ENCODE measurements at regions not wholly inside any gene's neighbourhood (a gene's known extent, or its start where the extent isn't known, plus 50 kb on each side); places are given as distances from the start of the nearest gene placed in this dataset.

- DNase-seq (ENCODE audit: low read depth) = no peak
These were observed 406.9 kb upstream of the CDH4 start for GRCh38 chr20:60845146-60845545.

- no peak for DNase-seq (ENCODE audit: low read depth)
These were observed 400.0 kb upstream of the CDH4 start for GRCh38 chr20:60851826-60852704.

- peak; percentile 56 for DNase-seq (ENCODE audit: low read depth)
These were observed 394.4 kb upstream of the CDH4 start for GRCh38 chr20:60857708-60858107.

GRCh38 chr20:60862601-60863000 is 389.5 kb upstream of the CDH4 start:
- no peak for DNase-seq (ENCODE audit: low read depth)

- DNase-seq (ENCODE audit: low read depth) = no peak
These were observed 388.5 kb upstream of the CDH4 start for GRCh38 chr20:60863548-60863947.

- no peak for DNase-seq (ENCODE audit: low read depth)
These were observed 384.5 kb upstream of the CDH4 start for GRCh38 chr20:60867589-60867988.

GRCh38 chr20:60868316-60868891 is 383.7 kb upstream of the CDH4 start:
- DNase-seq (ENCODE audit: low read depth) = no peak

GRCh38 chr20:60869087-60869486 is 383.0 kb upstream of the CDH4 start:
- no peak for DNase-seq (ENCODE audit: low read depth)

- DNase-seq (ENCODE audit: low read depth) = no peak
These were observed 382.4 kb upstream of the CDH4 start for GRCh38 chr20:60869625-60870024.

GRCh38 chr20:60870040-60870439 is 382.0 kb upstream of the CDH4 start:
- DNase-seq (ENCODE audit: low read depth) = no peak

GRCh38 chr20:60872224-60872623 is 379.8 kb upstream of the CDH4 start:
- DNase-seq (ENCODE audit: low read depth) = no peak

- DNase-seq (ENCODE audit: low read depth) = no peak
These were observed 374.8 kb upstream of the CDH4 start for GRCh38 chr20:60877071-60877857.

- DNase-seq (ENCODE audit: low read depth) = no peak
These were observed 369.2 kb upstream of the CDH4 start for GRCh38 chr20:60882836-60883235.

GRCh38 chr20:60883496-60883895 is 368.6 kb upstream of the CDH4 start:
- no peak for DNase-seq (ENCODE audit: low read depth)

- no peak for DNase-seq (ENCODE audit: low read depth)
These were observed 367.8 kb upstream of the CDH4 start for GRCh38 chr20:60884277-60884676.

- DNase-seq (ENCODE audit: low read depth) = no peak
These were observed 363.3 kb upstream of the CDH4 start for GRCh38 chr20:60888771-60889170.

GRCh38 chr20:60892095-60892813 is 359.8 kb upstream of the CDH4 start:
- no peak for DNase-seq (ENCODE audit: low read depth)

- no peak for DNase-seq (ENCODE audit: low read depth)
These were observed 358.0 kb upstream of the CDH4 start for GRCh38 chr20:60894091-60894490.

GRCh38 chr20:60895363-60896079 is 356.5 kb upstream of the CDH4 start:
- no peak for DNase-seq (ENCODE audit: low read depth)

GRCh38 chr20:60897976-60898375 is 354.1 kb upstream of the CDH4 start:
- DNase-seq (ENCODE audit: low read depth) = no peak

GRCh38 chr20:60899320-60899719 is 352.7 kb upstream of the CDH4 start:
- DNase-seq (ENCODE audit: low read depth) = no peak

- no peak for DNase-seq (ENCODE audit: low read depth)
These were observed 351.4 kb upstream of the CDH4 start for GRCh38 chr20:60900618-60901017.

Data from amniotic epithelial cell (primary cell).